Gastroesophageal sphincter (tissue), 4 donors: ENCODE measurements at regions not wholly inside any gene's neighbourhood (a gene's known extent, or its start where the extent isn't known, plus 50 kb on each side); places are given as distances from the start of the nearest gene placed in this dataset.
"Not testable (repeated sequence)": the region's sequence is repeated elsewhere in the genome, so short reads cannot be mapped to it uniquely, and the experiment has no call there.

ENCODE experiments used
- ATAC-seq: fragments of 150-250 bp; one replicate; pipeline ENCODE4 v1.9.1; 2016; ENCODE audit warnings: mild to moderate bottlenecking, moderate library complexity
- H3K27ac ChIP-seq, 4 donors: fragments of 200-600 bp; sonication (generic) in 3 of 4; 1 replicate in 3 of 4; 2 replicates in 1 of 4; pipeline ENCODE4 v1.5.1; 2016 to 2019
- H3K27me3 ChIP-seq: fragments of 200-600 bp; sonication (generic); one replicate; pipeline ENCODE4 v1.5.1; 2019
- H3K36me3 ChIP-seq, 2 donors: fragments of 200-600 bp; sonication (generic); one replicate each; pipeline ENCODE4 v1.5.1; 2019; ENCODE audit warnings: control low read depth in 1 of 2
- H3K4me1 ChIP-seq, 3 donors: fragments of 200-600 bp; sonication (generic); 1 replicate in 2 of 3; 2 replicates in 1 of 3; pipeline ENCODE4 v1.5.1; 2016 to 2019; ENCODE audit warnings: control low read depth in 2 of 3
- H3K4me3 ChIP-seq, 2 donors: fragments of 200-600 bp; sonication (generic); one replicate each; pipeline ENCODE4 v1.5.1; 2019; ENCODE audit warnings: mild to moderate bottlenecking in 1 of 2, moderate library complexity in 1 of 2
- H3K9me3 ChIP-seq, 3 donors: fragments of 200-600 bp; sonication (generic); one replicate each; pipeline ENCODE4 v1.5.1; 2017 to 2019; ENCODE audit warnings: control low read depth in 2 of 3
- EP300 ChIP-seq: sonication (generic); formaldehyde crosslinking; IDR thresholded peaks from one replicate; pipeline ENCODE4 v1.6.1; 2017; ENCODE audit warnings: antibody characterized with exemption, mild to moderate bottlenecking
- POLR2A ChIP-seq, 2 donors: fragments of 450-650 bp; IDR thresholded peaks; one replicate each; pipeline ENCODE4 v1.6.1; 2017; ENCODE audit warnings: antibody characterized with exemption in 2 of 2, mild to moderate bottlenecking in 2 of 2, moderate library complexity in 1 of 2
- POLR2AphosphoS5 ChIP-seq: sonication (generic); formaldehyde crosslinking; IDR thresholded peaks from one replicate; pipeline ENCODE4 v1.6.1; 2017; ENCODE audit warnings: antibody characterized with exemption
- WGBS, 2 donors: methylation state at CpG; one replicate each; pipeline ENCODE4 v1.1.5; 2018; ENCODE audit warnings: low coverage in 1 of 2; 5-methylcytosine and 5-hydroxymethylcytosine counted together
- TF ChIP-seq, protein P1 (sequence below), 4 experiments: fragments of 200-600 bp in 2 of 4; fragments of 450-650 bp in 2 of 4; sonication (generic) in 1 of 4; IDR thresholded peaks; one replicate each; pipeline ENCODE4 v1.5.1; 2017 to 2019; ENCODE audit warnings: antibody characterized with exemption in 4 of 4, mild to moderate bottlenecking in 2 of 4, moderate library complexity in 2 of 4

DNA sequence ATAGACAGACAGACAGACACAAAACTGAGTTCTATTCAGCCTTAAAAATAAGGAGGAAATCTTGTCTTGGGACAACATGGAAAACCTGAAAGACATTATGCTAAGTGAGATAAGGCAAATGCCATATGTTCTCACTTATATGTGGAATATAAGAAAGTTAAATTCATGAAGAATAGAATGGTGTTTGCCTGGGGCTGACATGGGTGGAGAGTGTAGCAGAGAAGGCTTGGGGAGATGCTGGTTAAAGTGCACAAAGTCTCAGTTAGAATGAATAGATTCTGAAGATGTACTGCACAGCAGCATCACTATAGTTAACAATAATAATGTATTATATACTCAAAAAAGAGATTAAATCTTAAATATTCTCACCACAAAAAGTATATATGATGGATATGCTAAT lies 355.5 kb downstream of the LRRIQ3 start:
- Histone ChIP-seq H3K27ac (no peak overlapping the region), H3K36me3 (no peaks in the 10 kb centered on the region), H3K9me3 (no peaks in the 10 kb centered on the region), H3K27me3 (no peaks in the 10 kb centered on the region), H3K4me3 (no peak overlapping the region), H3K4me1 (no peaks in the 10 kb centered on the region)
- ATAC-seq, result no peak
- TF ChIP-seq EP300 (no peak), POLR2AphosphoS5 (no peak), POLR2A (IDR thresholded peaks at IDR 0.05) (no peak)
- TF ChIP-seq, protein P1, sequence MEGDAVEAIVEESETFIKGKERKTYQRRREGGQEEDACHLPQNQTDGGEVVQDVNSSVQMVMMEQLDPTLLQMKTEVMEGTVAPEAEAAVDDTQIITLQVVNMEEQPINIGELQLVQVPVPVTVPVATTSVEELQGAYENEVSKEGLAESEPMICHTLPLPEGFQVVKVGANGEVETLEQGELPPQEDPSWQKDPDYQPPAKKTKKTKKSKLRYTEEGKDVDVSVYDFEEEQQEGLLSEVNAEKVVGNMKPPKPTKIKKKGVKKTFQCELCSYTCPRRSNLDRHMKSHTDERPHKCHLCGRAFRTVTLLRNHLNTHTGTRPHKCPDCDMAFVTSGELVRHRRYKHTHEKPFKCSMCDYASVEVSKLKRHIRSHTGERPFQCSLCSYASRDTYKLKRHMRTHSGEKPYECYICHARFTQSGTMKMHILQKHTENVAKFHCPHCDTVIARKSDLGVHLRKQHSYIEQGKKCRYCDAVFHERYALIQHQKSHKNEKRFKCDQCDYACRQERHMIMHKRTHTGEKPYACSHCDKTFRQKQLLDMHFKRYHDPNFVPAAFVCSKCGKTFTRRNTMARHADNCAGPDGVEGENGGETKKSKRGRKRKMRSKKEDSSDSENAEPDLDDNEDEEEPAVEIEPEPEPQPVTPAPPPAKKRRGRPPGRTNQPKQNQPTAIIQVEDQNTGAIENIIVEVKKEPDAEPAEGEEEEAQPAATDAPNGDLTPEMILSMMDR (IDR thresholded peaks at IDR 0.05), result no peak

DNA sequence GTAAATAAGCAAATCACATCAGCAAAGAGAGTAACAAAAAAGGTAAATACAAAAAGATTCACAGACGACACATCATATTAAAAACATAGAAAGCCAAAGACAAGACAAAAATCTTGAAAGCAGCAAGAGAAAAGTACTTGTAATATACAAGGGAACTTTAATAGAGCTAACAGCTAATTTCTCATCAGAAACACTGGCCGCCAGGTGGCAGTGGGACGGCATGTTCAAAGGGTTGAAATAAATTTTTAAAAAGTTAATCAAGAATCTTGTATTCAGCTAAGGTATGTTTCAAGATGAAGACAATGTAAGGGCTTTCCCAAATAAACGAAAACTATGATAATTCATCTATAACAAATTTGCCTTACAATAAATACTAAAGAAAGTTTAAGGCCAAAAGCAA lies 358.1 kb downstream of the LRRIQ3 start:
- H3K4me1 ChIP-seq, result no peaks in the 10 kb centered on the region
- TF ChIP-seq POLR2A (IDR thresholded peaks at IDR 0.05) (no peak), EP300 (no peak), POLR2AphosphoS5 (no peak)
- TF ChIP-seq, protein P1 (IDR thresholded peaks at IDR 0.05), result no peak
- H3K36me3 ChIP-seq, result no peaks in the 10 kb centered on the region
- ATAC-seq, result no peak
- H3K27ac ChIP-seq, result no peak overlapping the region
- no peaks in the 10 kb centered on the region for H3K27me3 ChIP-seq
- WGBS, 2 donors, result 32 to 38% methylated on average over 4 of the region's 4 CpGs
- no peak overlapping the region for H3K4me3 ChIP-seq
- no peaks in the 10 kb centered on the region for H3K9me3 ChIP-seq

DNA sequence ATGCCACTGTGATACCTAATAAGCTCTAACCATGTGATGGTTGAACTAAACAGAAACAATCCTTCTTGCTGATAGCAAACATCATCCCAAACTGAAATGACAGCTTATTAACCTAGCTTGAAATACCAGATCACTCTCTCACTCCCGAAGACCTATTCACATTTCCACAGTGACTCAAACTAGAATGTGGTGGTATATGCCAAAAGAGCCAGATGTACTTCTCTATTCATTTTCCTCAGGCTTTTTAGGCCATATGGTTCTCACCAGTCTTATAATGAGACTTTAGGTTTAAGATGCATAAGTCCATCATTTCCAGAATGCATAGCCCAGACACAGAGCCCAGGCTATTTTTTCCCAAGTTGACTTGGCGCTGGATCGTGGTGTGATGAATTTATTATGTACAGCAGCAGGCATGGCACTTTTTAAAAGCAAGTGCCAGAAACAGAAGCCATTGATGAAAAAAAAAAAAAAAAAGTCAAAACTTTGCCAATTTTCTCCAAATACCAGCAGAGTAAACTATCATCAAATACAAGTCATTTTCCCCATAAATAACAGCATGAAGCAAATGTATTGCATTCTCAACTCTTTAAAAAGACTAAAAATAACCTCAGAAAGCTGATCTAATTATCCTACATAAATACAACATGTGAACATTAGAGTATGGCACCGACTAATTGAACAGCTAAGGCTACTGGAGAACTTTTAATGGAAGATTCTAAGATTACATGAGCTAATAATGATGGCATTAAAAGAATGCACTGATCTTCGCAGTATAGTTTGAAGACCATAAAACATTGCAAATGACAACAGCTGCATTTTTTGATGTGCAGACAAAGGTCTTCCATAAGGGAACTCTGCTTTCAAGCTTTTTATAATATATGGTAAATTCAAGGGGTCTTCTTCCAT lies 365.4 kb downstream of the LRRIQ3 start:
- no peaks in the 10 kb centered on the region for H3K9me3 ChIP-seq
- no peak for TF ChIP-seq EP300
- TF ChIP-seq POLR2A (IDR thresholded peaks at IDR 0.05), result no peak
- no peak for TF ChIP-seq POLR2AphosphoS5
- TF ChIP-seq, protein P1 (IDR thresholded peaks at IDR 0.05), result no peak
- H3K27me3 ChIP-seq, result no peaks in the 10 kb centered on the region
- H3K4me3 ChIP-seq, result no peak overlapping the region
- H3K4me1 ChIP-seq, result no peaks in the 10 kb centered on the region
- 56 to 64% methylated on average over 5 of the region's 5 CpGs for WGBS, 2 donors
- H3K36me3 ChIP-seq, result no peaks in the 10 kb centered on the region
- no peak overlapping the region for H3K27ac ChIP-seq
- no peak for ATAC-seq

DNA sequence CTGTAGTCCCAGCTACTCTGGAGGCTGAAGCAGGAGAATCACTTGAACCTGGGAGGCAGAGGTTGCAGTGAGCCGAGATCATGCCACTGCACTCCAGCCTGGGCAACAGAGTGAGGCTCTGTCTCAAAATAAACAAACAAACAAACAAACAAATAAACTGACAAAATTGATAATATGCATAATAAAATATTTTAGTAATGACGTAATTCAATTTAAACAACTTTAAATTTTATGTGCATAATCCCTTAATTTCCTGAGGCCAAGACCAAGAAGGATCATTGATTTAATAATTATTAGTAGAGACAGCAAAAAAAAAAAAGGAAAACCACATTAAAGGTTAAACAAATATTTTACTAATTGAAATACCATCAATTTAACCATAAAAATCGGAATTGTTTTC lies 370.7 kb downstream of the LRRIQ3 start:
- not testable (repeated sequence) for H3K4me1 ChIP-seq, H3K27me3 ChIP-seq, H3K4me3 ChIP-seq, H3K36me3 ChIP-seq, H3K27ac ChIP-seq, ATAC-seq, H3K9me3 ChIP-seq
- WGBS, 2 donors, result 88 to 90% methylated on average over 2 to 3 of the region's 3 CpGs

DNA sequence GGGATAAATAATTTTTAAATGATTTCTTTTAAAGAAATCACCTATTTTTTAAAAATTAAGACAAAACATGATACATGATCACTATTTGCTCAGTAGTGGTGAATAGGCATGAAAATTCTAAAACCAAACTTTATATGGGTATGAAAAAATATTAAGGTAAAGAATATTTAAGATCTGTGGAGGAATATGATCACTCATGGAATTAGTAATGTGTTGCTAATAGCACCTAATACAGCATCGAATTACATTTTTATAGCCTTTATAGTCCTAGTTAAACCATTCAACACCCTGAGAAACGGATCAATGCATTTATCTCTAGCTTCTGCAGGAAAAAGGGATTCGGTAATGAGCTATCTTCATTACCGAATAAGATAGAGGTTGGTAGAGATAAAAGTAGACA lies 373.9 kb downstream of the LRRIQ3 start:
- ATAC-seq, result no peak
- no peaks in the 10 kb centered on the region for H3K4me1 ChIP-seq

More for the DNA sequence above, 373.9 kb downstream of the LRRIQ3 start:
- TF ChIP-seq POLR2AphosphoS5, result no peak
- no peak for TF ChIP-seq EP300
- no peak for TF ChIP-seq POLR2A (IDR thresholded peaks at IDR 0.05)
- TF ChIP-seq, protein P1 (IDR thresholded peaks at IDR 0.05), result no peak
- Histone ChIP-seq H3K36me3 (no peaks in the 10 kb centered on the region), H3K27ac (no peak overlapping the region), H3K9me3 (no peaks in the 10 kb centered on the region), H3K27me3 (no peaks in the 10 kb centered on the region), H3K4me3 (no peak overlapping the region)
- WGBS, 2 donors, result 88 to 89% methylated on average over 4 of the region's 4 CpGs
